Glomerular endothelial cell (primary cell): ENCODE measurements at regions not wholly inside any gene's neighbourhood (a gene's known extent, or its start where the extent isn't known, plus 50 kb on each side); places are given as distances from the start of the nearest gene placed in this dataset.
"Not testable (repeated sequence)": the region's sequence is repeated elsewhere in the genome, so short reads cannot be mapped to it uniquely, and the experiment has no call there.

Experiments
- DNase-seq: peaks from one replicate; pipeline ENCODE4 v3.0.0-alpha.2; 2011; ENCODE audit warnings: low read depth, low spot score; ENCODE audit errors: extremely low read depth

DNA sequence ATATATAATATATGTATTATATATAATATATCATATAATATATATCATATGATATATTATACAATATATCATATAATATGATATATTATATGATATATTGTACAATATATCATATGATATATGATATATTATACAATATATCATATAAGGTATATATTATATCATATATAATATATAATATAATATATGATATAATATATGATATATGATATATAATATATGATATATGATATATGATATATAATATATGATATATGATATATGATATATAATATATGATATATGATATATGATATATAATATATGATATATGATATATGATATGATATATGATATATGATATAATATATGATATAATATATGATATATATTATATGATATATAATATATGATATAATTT, 617.3 kb downstream of the TRIB2 start:
- DNase-seq, result not testable (repeated sequence)

DNA sequence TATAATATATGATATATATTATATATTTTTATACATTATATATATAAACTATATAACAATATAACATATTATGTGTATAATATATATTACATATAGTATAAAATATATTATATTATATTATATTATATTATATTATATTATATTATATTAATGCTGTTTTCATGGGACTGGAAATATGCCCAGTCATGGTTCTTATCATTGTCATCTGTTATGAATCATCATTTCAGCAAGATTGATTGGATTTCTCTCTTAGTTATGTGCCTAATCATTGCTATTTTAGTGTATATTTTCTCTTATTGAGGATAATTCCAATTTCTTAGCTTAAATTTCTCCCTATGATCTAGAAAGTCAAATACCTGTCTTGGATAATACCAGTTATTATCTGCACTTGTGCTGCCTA, 617.8 kb downstream of the TRIB2 start:
- DNase-seq, result no peak

DNA sequence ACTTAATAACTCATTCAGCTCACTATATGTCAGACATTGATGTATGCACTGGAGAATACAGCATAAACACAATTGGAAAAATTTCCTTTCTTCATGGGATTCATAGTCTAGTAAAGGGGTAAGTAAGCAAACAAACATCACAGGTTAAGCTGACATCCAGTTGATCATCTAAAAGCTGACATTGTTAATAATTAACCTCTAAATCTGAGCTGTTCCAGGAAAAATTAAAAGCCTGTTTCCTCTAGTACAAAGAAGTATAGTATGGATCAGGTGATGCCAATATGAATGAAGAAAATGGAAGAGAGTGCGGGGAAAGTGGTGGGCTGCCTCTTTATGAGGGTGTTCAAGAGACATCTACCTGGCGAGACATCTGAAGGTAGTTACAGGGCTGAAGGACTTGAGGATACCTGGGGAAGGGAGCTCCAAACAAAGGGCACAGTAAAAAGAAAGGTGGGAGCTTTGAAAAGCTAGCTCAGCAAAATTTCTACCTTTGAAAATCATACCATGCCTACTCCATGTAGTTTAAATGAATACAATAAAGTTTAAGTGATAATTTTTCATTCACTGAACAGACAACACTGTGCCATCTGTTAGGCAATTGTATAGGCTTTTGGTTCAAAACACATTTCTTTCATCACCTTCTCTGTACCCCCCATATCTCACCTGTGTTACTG, 619.3 kb downstream of the TRIB2 start:
- DNase-seq, result no peak

DNA sequence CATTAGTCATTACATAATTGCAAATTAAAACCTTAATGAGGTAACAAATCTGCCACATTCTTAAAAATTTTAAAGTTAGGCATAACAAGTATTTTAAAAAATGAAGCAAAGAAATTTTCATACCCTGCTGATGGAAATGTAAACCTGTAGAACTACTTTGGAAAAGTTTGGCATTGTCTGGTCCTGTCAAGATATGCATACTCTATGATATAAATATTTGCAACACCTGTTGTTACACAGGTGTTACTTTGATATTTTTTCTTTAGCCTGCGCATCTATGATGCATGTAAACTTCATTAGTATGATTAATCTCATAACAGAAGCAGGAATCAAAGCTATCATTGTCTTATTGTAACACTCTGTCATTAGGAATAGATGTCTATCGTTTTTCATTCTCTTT, 634.3 kb downstream of the TRIB2 start:
- DNase-seq, result no peak

DNA sequence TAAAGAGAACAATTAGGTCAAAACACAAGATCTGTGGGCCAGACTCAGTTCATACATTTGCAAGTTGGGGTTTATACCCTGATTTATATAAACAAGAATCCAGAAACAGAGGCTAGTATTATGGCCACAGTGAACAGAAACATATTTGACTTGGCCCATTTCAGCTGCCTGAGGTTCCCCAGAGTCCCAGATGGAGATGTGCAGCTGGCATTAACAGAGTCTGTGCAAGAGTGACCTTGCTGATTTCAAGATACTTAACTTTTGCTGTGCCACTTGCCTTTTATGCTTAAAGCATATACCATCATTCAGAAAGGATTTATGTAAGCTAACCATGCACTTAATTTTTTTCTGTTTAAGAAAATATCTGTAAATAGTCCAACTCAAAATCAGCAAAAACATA, 636.3 kb downstream of the TRIB2 start:
- DNase-seq, result no peak

DNA sequence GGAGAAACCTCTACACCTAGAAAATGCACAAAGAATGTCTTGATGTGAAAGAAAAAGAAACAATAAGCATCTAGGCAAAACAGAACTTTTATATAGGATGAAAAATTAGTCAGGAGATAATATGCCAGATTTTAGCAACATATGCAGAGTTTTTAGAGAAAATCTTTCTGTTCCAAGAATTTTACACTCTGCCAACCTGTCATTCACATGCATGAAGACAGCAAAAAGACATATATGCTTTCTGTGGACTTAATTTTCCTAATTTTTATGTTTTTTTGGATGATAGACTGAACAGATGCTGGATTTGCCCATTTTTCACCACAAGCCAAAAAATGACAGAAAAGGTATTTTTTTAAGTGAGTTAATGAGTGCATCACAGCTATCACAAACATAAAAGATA, 637.3 kb downstream of the TRIB2 start:
- no peak for DNase-seq

DNA sequence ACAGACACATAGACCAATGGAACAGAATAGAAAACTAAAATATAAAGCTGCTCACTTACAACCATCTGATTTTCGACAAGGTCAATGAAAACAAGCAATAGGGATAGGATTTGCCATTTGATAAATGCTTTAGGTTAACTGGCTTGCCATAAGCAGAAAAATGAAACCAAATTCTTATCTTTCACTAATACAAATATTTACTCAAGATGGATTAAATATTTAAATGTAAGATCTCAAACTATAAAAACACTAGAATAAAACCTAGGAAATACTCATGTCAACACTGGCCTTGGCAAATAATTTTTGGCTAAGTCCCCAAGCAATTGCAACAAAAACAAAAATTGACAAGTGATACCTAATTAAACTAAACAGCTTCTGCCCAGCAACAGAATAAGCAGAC, 665.2 kb downstream of the TRIB2 start:
- not testable (repeated sequence) for DNase-seq

DNA sequence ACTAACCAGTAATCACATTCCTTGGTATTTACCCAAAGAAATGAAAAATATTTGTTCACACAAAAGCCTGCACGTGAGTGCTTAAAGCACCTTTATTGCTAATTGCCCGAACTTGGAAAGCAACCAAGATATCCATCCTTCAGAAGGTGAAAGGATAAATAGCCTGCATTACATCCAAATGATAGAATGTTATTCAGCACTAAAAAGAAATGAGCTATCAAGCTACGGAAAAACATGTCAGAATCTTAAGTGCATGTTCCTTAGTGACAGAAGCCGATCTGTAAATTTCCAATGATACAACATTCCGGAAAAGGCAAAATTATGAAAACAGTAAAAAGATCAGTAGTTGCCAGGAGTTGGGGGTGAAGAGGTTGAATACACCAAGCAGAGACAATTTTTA, 672.4 kb downstream of the TRIB2 start:
- DNase-seq, result not testable (repeated sequence)

DNA sequence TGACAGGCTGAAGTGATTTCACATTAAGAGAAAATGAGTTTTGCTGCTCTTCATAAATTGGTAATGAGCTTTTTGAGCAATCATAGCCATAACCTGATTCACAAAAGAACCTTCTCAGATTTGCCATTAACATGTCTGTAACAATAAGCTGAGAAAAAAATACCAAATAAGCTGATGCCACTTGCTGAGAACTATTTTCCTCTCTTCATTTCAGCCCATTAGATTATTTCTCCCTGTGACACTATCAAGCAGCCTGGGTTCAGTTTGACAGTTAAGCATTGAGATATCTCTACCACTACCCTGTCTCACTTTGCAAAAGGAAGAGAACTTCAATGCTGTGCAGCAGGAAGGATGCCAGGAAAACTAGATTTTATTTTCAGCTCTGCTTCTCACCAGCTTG, 673.9 kb downstream of the TRIB2 start:
- no peak for DNase-seq

DNA sequence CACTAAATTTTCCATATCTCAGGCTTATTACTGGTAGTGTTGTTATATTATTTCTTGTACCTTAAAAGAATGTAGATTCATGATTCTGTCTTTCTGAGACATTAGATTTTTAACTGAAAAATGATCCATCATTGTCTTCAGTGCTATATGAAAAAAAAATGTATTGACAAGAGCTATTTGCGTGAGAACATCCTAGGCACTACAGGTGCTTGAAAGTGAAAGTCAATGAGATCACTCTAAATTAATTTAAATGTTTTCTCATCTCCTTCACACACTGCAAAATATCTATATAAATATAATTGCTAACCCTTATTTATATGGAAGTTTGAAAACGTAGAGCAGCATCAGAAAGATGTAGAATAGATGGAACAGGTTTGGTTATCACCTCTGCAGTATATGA, 684.6 kb downstream of the TRIB2 start:
- DNase-seq, result no peak

DNA sequence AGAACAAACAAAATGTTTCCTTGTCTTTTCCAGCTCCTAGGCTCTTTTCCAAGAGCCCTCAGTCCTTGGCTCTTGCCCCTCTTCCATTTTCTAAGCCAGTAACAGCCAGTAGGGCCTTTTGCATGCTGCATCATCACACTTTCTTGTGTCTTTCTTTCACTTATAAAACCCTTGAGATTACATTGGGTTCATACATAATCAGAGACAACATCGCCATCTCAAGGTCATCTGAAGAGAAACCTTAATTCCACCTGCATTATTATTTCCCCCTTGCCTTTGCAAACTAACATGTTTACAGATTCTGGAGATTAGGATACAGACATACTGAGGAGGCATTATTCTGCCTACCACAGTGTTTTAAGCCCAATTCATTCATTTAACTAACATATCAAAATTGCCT, 697.3 kb downstream of the TRIB2 start:
- no peak for DNase-seq

DNA sequence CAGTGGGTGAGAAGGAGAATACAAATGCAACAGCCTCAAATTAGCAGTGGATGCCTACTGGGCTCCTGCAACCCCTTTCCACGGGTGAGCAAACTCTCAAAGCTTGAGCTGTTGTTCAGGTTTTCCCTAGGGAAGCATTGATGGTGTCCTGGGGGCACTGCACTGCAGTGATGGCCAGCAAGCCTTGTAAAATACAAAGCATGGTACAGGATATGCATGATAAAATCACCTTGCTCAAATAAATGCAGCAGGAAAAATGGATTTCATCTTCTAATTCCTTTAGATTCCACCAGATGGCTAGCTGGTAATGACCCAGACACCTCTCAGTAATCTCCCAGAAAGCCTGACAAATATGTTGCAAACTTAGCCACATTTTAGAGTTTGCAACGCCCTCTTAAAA, 698.2 kb downstream of the TRIB2 start:
- DNase-seq, result no peak

DNA sequence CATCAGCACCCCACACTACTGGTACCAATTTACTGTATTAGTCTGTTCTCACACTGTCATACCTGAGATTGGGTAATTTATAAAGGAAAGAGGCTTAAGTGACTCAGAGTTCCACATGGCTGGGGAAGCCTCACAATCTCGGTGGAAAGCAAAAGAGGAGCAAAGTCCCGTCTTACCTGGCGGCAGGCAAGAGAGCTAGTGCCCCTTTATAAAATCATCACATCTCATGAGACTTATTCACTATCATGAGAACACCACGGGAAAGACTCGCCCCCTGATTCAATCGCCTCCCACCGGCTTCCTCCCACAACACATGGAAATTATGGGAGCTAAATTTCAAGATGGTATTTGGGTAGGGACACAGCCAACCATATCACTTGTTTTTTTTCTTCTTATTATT, 717.2 kb downstream of the TRIB2 start:
- no peak for DNase-seq

DNA sequence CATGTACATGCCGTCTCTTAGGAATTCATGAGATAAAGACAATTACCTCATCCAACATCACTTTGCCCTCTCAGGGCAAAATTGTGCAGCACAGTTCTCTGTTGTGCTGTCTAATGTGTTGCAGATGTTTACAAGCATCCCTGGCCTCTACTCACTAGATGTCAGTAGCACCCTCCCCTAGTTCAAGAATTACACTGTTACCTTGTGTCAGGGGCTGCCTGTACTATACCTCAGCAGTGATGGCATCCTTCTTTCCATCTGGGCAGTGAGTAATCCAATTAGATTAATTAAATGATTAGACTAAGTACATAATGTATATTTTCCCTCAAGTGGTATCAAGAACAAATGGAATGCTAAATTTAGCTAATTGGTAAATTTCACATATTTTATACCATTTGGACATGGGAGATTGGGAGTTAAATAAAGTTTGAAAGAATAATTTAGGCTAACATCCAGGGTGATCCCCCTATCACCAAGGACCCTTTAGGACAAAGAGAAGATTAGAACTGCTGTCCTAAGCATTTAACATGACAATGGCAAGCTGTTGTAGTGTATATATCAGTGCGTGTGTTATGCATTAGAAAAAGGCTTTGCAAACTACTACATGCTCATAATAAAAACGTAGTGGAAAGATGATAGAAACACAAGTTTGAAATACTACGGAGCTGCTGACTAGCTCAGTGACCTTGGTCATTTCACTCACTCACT, 727.0 kb downstream of the TRIB2 start:
- DNase-seq, result not testable (repeated sequence)

DNA sequence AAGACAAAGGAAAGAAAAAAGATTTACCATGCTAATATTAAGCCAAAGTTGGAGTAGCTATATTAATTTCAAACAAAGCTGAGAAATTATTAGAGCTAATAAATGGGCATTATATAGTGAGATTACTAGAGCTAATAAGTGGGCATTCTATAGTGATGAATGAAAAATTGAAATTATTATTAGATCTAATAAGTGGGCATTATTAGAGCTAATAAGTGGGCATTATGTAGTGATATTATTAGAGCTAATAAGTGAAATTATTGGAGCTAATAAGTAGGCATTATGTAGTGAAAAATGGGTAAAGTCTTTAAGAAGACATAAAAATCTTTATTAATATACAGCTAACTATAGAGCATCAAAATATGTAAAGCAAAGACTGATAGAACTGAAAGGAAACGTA, 745.7 kb downstream of the TRIB2 start:
- no peak for DNase-seq

DNA sequence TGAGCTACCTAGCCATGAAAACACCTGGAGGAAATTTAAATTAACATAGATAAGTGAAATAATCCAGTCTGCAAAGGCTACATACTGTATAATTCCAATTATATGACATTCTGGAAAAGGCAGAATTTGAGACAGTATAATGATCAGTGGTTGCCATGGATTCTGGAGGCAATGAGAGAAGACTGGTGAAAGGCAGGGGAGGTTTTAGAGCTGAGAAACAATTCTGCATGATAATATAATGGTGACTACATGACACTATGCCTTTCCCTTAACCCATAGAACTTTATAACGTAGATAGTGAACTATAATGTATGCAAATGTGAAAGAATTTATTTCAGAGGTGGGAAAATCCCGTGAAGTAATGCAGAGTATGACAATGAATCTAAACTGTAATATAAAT, 749.3 kb downstream of the TRIB2 start:
- DNase-seq, result no peak

DNA sequence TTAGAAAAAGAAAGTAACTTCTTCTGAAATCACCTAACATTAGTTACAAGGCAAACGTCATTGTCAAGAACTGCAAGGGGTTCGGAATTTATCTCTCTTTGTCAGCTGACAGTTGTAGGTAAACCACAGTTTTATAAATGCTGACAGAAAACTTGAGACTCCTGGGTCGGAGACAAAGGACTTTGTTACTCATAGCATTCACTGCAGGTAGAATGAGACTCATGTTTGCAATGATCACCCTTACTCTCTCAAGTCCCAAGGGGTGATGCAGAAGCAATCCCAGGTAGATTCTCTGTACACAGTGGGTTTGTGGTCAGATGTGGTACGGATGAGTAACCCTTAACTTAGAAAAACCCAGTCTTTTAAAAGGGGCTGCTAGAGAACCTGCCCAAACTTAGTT, 757.8 kb downstream of the TRIB2 start:
- DNase-seq, result no peak

DNA sequence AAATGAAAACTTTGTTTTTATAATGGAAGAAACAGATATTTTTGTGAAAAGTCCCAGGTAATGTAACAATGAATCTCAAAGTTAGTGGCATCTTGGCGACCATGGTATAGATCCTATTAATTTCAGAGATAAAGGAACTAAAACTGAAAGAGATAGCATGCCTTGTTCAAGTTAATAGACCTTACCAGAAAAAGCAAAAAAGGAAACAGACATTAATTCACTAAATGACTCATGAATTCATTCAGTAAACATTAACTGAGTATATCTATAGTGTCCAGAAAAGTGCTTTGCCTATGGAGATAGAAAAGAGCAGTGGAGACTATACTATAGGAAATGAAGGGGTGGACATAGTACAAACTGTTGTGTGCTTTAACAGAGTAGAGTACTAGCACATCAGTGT, 763.3 kb downstream of the TRIB2 start:
- no peak for DNase-seq

DNA sequence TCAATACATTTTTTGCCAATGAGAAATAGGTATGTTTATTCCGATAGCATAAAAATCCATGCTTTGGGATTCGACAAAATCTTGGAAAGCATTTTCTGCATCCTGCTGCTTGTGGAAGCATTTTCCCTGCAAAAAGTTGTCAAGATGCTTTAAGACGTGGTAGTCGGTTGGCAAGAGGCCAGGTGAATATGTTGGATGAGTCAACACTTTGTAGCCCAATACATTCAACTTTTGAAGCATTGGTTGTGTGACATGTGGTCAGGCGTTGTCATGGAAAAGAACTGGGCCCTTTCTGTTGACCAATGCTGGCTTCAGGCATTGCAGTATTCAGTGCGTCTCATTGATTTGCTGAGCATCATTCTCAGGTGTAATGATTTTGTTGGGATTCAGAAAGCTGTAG, 764.5 kb downstream of the TRIB2 start:
- DNase-seq, result no peak

DNA sequence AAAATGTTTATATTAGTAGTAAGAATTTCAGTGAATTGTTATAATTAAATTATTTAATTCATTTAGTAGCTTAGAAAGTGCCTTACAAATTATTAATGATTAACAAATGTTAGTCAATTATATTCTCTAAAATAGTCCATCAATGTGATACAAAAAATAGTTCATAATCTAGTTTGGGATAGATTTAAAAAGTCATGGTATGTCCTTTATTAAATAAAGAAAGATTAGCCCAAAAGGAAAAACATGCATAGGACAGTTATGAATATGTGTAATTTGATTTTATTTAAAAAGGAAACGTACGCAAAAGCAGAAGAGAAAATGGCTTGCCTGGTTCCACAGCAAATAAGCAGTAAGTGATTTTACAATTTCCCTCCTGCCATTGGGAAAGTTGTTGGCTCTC, 768.5 kb downstream of the TRIB2 start:
- DNase-seq, result no peak

DNA sequence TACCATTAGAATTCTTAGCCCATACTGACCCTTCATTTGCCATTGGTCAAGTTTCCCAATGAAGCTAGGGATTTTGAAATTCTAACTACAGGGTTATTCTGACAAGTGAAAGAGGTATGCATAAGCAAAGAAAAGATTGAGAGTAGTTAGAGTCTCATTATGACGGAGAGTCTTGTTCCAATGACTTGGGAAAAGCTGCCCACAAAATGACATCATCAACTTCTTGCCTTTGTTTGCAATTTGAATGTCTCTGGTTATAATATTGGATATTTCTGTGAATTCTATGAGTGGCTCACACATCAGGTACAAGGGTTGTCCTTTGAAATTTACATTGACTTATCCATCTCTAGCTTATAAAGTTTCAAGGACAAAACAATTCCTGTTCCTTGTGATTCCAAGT, 772.2 kb downstream of the TRIB2 start:
- DNase-seq, result no peak

DNA sequence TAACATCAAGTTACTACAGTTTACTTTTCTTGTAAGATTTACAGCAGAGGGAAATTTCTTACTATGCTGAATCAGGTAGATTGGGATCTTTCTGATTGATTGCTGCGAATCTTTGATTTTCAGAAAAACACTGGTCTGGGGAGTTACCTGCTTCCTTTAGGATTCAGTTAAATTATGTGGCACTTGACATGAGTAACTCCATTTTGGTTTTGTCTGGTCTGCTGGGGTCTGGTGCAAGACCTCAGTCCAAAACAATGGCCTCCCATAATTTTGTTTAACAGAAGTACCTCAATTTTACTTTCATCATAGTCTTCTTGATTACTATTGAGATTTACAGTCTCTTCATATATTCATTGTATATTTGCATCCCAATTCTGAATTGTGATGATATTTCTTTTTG, 775.5 kb downstream of the TRIB2 start:
- no peak for DNase-seq

DNA sequence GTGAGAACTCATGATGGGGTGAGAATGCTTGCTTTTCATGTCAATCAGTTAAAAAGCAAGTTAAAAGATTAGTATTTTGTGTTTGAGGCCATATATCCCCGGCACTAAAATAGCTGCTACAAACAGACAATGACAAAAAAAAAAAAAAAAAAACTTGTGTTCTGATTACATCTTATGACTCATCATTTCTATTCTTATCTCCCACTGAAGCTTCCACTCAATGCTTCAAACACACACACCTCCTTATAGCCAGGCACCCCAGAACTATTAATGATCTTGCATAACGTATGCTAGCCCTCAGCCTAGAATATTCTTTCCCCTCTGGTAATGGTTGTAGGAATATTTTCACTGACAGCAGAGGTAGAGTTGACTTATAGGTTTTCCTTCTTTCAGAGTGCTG, 778.3 kb downstream of the TRIB2 start:
- no peak for DNase-seq
